ENCODE measurements at regions not wholly inside any gene's neighbourhood (a gene's known extent, or its start where the extent isn't known, plus 50 kb on each side); places are given as distances from the start of the nearest gene placed in this dataset.

- H3K79me2 ChIP-seq (ENCODE audit: low read length), result no peaks in the 10 kb centered on the region
- no peaks in the 10 kb centered on the region for H3K36me3 ChIP-seq (replicated peaks; ENCODE audit: insufficient read depth, low read length)
- H3K27ac ChIP-seq (ENCODE audit: low read length), result no peak overlapping the region
- no peak overlapping the region for H3K4me2 ChIP-seq (ENCODE audit: low read depth, low read length)
- H3K9me2 ChIP-seq (replicated peaks; ENCODE audit: insufficient read depth, low read length), result no peaks in the 10 kb centered on the region
- H2AFZ ChIP-seq (ENCODE audit: low read length), result no peak overlapping the region
- no peaks in the 10 kb centered on the region for H3K9me3 ChIP-seq (replicated peaks; ENCODE audit: insufficient read depth, low read length)
- no peaks in the 10 kb centered on the region for H3F3A ChIP-seq (ENCODE audit: insufficient read depth, low read length)
- no peak overlapping the region for H3K4me3 ChIP-seq (ENCODE audit: low read length)
- H3K9ac ChIP-seq (ENCODE audit: low read length), result no peak overlapping the region
- no peaks in the 10 kb centered on the region for H3K4me1 ChIP-seq (ENCODE audit: low read length)
- DNase-seq, result no peak
- no peaks in the 10 kb centered on the region for H4K20me1 ChIP-seq (ENCODE audit: insufficient read depth, low read length)
- H3K27me3 ChIP-seq (replicated peaks; ENCODE audit: insufficient read depth, low read length), result no peaks in the 10 kb centered on the region
- TF ChIP-seq EZH2phosphoT487 (IDR thresholded peaks at IDR 0.05; ENCODE audit: low read length), result no peak
- TF ChIP-seq CTCF (IDR thresholded peaks at IDR 0.05; ENCODE audit: low read length), result no peak
- no peak for TF ChIP-seq EZH2 (optimal IDR thresholded peaks at IDR 0.05; ENCODE audit: low read depth, low read length)
Observed at GRCh38 chr12:91478500-91478899, 295.9 kb upstream of the DCN start.

GRCh38 chr12:91467686-91468085, 285.1 kb upstream of the DCN start:
- H3K27me3 ChIP-seq (replicated peaks; ENCODE audit: insufficient read depth, low read length), result no peaks in the 10 kb centered on the region
- no peaks in the 10 kb centered on the region for H3K4me1 ChIP-seq (ENCODE audit: low read length)
- TF ChIP-seq CTCF (IDR thresholded peaks at IDR 0.05; ENCODE audit: low read length) (no peak), EZH2 (optimal IDR thresholded peaks at IDR 0.05; ENCODE audit: low read depth, low read length) (no peak), EZH2phosphoT487 (IDR thresholded peaks at IDR 0.05; ENCODE audit: low read length) (no peak)
- H3K36me3 ChIP-seq (replicated peaks; ENCODE audit: insufficient read depth, low read length), result no peaks in the 10 kb centered on the region
- no peak overlapping the region for H2AFZ ChIP-seq (ENCODE audit: low read length)
- H3F3A ChIP-seq (ENCODE audit: insufficient read depth, low read length), result no peaks in the 10 kb centered on the region
- no peak overlapping the region for H3K4me2 ChIP-seq (ENCODE audit: low read depth, low read length)
- DNase-seq, result no peak
- H3K9me3 ChIP-seq (replicated peaks; ENCODE audit: insufficient read depth, low read length), result no peaks in the 10 kb centered on the region
- no peaks in the 10 kb centered on the region for H3K79me2 ChIP-seq (ENCODE audit: low read length)
- H3K9ac ChIP-seq (ENCODE audit: low read length), result no peak overlapping the region
- no peak overlapping the region for H3K27ac ChIP-seq (ENCODE audit: low read length)
- no peaks in the 10 kb centered on the region for H4K20me1 ChIP-seq (ENCODE audit: insufficient read depth, low read length)
- H3K9me2 ChIP-seq (replicated peaks; ENCODE audit: insufficient read depth, low read length), result no peaks in the 10 kb centered on the region
- H3K4me3 ChIP-seq (ENCODE audit: low read length), result no peak overlapping the region

GRCh38 chr12:91461061-91461460, 278.4 kb upstream of the DCN start:
- Histone ChIP-seq H3K27me3 (replicated peaks; ENCODE audit: insufficient read depth, low read length) (no peaks in the 10 kb centered on the region), H3K9ac (ENCODE audit: low read length) (no peak overlapping the region), H3K4me2 (ENCODE audit: low read depth, low read length) (no peak overlapping the region), H4K20me1 (ENCODE audit: insufficient read depth, low read length) (no peaks in the 10 kb centered on the region), H3K4me3 (ENCODE audit: low read length) (no peak overlapping the region), H3K36me3 (replicated peaks; ENCODE audit: insufficient read depth, low read length) (no peaks in the 10 kb centered on the region), H2AFZ (ENCODE audit: low read length) (no peak overlapping the region), H3K79me2 (ENCODE audit: low read length) (no peaks in the 10 kb centered on the region), H3F3A (ENCODE audit: insufficient read depth, low read length) (no peaks in the 10 kb centered on the region), H3K4me1 (ENCODE audit: low read length) (no peaks in the 10 kb centered on the region), H3K9me3 (replicated peaks; ENCODE audit: insufficient read depth, low read length) (no peaks in the 10 kb centered on the region), H3K9me2 (replicated peaks; ENCODE audit: insufficient read depth, low read length) (no peaks in the 10 kb centered on the region), H3K27ac (ENCODE audit: low read length) (no peak overlapping the region)
- no peak for TF ChIP-seq CTCF (IDR thresholded peaks at IDR 0.05; ENCODE audit: low read length)
- no peak for TF ChIP-seq EZH2 (optimal IDR thresholded peaks at IDR 0.05; ENCODE audit: low read depth, low read length)
- TF ChIP-seq EZH2phosphoT487 (IDR thresholded peaks at IDR 0.05; ENCODE audit: low read length), result no peak
- DNase-seq, result no peak
